GF-D8 (cell line): ENCODE measurements at regions not wholly inside any gene's neighbourhood (a gene's known extent, or its start where the extent isn't known, plus 50 kb on each side); places are given as distances from the start of the nearest gene placed in this dataset.
"Not testable (repeated sequence)": the region's sequence is repeated elsewhere in the genome, so short reads cannot be mapped to it uniquely, and the experiment has no call there.

ENCODE experiments used
- DNase-seq: peaks from one replicate; lab custom pipeline; 2025; lab: John Stamatoyannopoulos, UW

GRCh38 chr1:177640687-177641086 lies 329.2 kb downstream of the SEC16B start:
- no peak for DNase-seq

- not testable (repeated sequence) for DNase-seq
These were observed 335.7 kb downstream of the SEC16B start for GRCh38 chr1:177634151-177634550.

GRCh38 chr1:177632923-177633615 lies 336.8 kb downstream of the SEC16B start:
- DNase-seq: no peak

GRCh38 chr1:177631770-177632169 lies 338.1 kb downstream of the SEC16B start:
- DNase-seq: no peak

- no peak for DNase-seq
These were observed 340.3 kb downstream of the SEC16B start for GRCh38 chr1:177629526-177629925.

- DNase-seq: no peak
These were observed 342.5 kb downstream of the SEC16B start for GRCh38 chr1:177627148-177627910.

GRCh38 chr1:177620636-177621190 lies 349.1 kb downstream of the SEC16B start:
- no peak for DNase-seq

- DNase-seq: no peak
These were observed 354.6 kb downstream of the SEC16B start for GRCh38 chr1:177615251-177615650.

- no peak for DNase-seq
These were observed 358.5 kb downstream of the SEC16B start for GRCh38 chr1:177611402-177611801.

GRCh38 chr1:177609953-177610352 lies 359.9 kb downstream of the SEC16B start:
- no peak for DNase-seq

- DNase-seq: no peak
These were observed 368.9 kb downstream of the SEC16B start for GRCh38 chr1:177600936-177601335.

- DNase-seq: no peak
These were observed 369.5 kb downstream of the SEC16B start for GRCh38 chr1:177600321-177600720.

- no peak for DNase-seq
These were observed 372.5 kb downstream of the SEC16B start for GRCh38 chr1:177597393-177597792.

GRCh38 chr1:177596485-177596884 lies 373.4 kb downstream of the SEC16B start:
- DNase-seq: no peak

- no peak for DNase-seq
These were observed 376.8 kb downstream of the SEC16B start for GRCh38 chr1:177593105-177593504.

- DNase-seq: no peak
These were observed 377.2 kb downstream of the SEC16B start for GRCh38 chr1:177592624-177593023.

GRCh38 chr1:177591155-177591554 lies 378.7 kb downstream of the SEC16B start:
- no peak for DNase-seq

- DNase-seq: no peak
These were observed 380.7 kb downstream of the SEC16B start for GRCh38 chr1:177589166-177589565.

GRCh38 chr1:177586429-177586828 lies 383.4 kb downstream of the SEC16B start:
- DNase-seq: no peak

- DNase-seq: no peak
These were observed 384.3 kb downstream of the SEC16B start for GRCh38 chr1:177585302-177586220.

GRCh38 chr1:177573901-177574300 lies 396.0 kb downstream of the SEC16B start:
- no peak for DNase-seq

- DNase-seq: no peak
These were observed 398.3 kb downstream of the SEC16B start for GRCh38 chr1:177571485-177572076.
